PC-3 (cell line): ENCODE measurements at regions not wholly inside any gene's neighbourhood (a gene's known extent, or its start where the extent isn't known, plus 50 kb on each side); places are given as distances from the start of the nearest gene placed in this dataset.

Experiments
- EZH2 ChIP-seq: fragments of 300-600 bp; sonication (generic); IDR thresholded peaks from one replicate; pipeline ENCODE4 v1.6.1; 2017; ENCODE audit warnings: antibody characterized with exemption, mild to moderate bottlenecking, low read length; ENCODE audit not compliant: unreplicated experiment
- TF ChIP-seq, protein P1 (sequence below): fragments of 300-600 bp; sonication (generic); conservative IDR thresholded peaks from 2 replicates; pipeline ENCODE4 v1.5.1; 2017; ENCODE audit warnings: antibody characterized with exemption, low read depth, mild to moderate bottlenecking, low read length

GRCh38 chr14:104448721-104449120 lies 130.8 kb upstream of the C14orf180 start:
- TF ChIP-seq, protein P1, sequence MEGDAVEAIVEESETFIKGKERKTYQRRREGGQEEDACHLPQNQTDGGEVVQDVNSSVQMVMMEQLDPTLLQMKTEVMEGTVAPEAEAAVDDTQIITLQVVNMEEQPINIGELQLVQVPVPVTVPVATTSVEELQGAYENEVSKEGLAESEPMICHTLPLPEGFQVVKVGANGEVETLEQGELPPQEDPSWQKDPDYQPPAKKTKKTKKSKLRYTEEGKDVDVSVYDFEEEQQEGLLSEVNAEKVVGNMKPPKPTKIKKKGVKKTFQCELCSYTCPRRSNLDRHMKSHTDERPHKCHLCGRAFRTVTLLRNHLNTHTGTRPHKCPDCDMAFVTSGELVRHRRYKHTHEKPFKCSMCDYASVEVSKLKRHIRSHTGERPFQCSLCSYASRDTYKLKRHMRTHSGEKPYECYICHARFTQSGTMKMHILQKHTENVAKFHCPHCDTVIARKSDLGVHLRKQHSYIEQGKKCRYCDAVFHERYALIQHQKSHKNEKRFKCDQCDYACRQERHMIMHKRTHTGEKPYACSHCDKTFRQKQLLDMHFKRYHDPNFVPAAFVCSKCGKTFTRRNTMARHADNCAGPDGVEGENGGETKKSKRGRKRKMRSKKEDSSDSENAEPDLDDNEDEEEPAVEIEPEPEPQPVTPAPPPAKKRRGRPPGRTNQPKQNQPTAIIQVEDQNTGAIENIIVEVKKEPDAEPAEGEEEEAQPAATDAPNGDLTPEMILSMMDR = no peak
- no peak for TF ChIP-seq EZH2
